GM12878 (cell line): ENCODE measurements at regions not wholly inside any gene's neighbourhood (a gene's known extent, or its start where the extent isn't known, plus 50 kb on each side); places are given as distances from the start of the nearest gene placed in this dataset.

ENCODE experiments used
- ATAC-seq: fragments of 200-7000 bp; cut with Tn5 transposase; 3 replicates; pipeline ENCODE4 v1.9.1; 2020; ENCODE audit warnings: mild to moderate bottlenecking, moderate library complexity
- BruUV-seq: library from RNA; stranded (reverse); fragments of 400-500 nt; replicated peaks from 2 replicates; lab custom pipeline; 2021; lab: Mats Ljungman, UMichigan
- CTCF ChIA-PET: fragments of 300-600 bp; sonication (Branson Sonifier 250); formaldehyde crosslinking; extraction: SDS; loops from one replicate; lab custom pipeline; 2021; ENCODE audit warnings: inconsistent platforms; lab: Yijun Ruan, JAX
- POLR2A ChIA-PET: fragments of 350-600 bp; formaldehyde crosslinking; extraction: SDS; loops from one replicate; lab custom pipeline; 2021; ENCODE audit warnings: inconsistent platforms; lab: Charles Lee
- RAD21 ChIA-PET: fragments of 300-600 bp; sonication (Branson Sonifier 250); formaldehyde crosslinking; loops from one replicate; lab custom pipeline; 2023; ENCODE audit warnings: antibody characterized with exemption; ENCODE audit not compliant: unreplicated experiment; lab: Charles Lee
- SMC1A ChIA-PET: fragments of 300-600 bp; sonication (Branson Sonifier 250); formaldehyde crosslinking; loops from one replicate; lab custom pipeline; 2023; ENCODE audit not compliant: unreplicated experiment, uncharacterized antibody; lab: Charles Lee
- DNase-seq: peaks from one replicate; pipeline ENCODE4 v3.0.0-alpha.2; 2011; ENCODE audit warnings: low read depth, low spot score
- FAIRE-seq: peaks from 3 replicates; lab custom pipeline; 2011; peaks lifted over from hg19 to GRCh38; lab: Jason Lieb, UNC
- H2AFZ ChIP-seq: 2 replicates; pipeline ENCODE4 v1.6.0; 2011; ENCODE audit warnings: low read depth, low read length, control low read depth; ENCODE audit not compliant: control insufficient read depth
- H3K27ac ChIP-seq: 2 replicates; pipeline ENCODE4 v1.5.1; 2011; ENCODE audit warnings: control low read depth; ENCODE audit not compliant: control insufficient read depth, insufficient read depth
- H3K27me3 ChIP-seq, 2 experiments: replicated peaks in 1 of 2; 2 replicates each; pipeline versions ENCODE4 v1.6.0 to v1.6.1; 2011; ENCODE audit warnings: low read length in 1 of 2; ENCODE audit not compliant: control insufficient read depth in 2 of 2, insufficient read depth in 2 of 2
- H3K36me3 ChIP-seq, 2 experiments: 2 replicates each; pipeline ENCODE4 v1.5.1; 2011; ENCODE audit warnings: low read length in 1 of 2; ENCODE audit not compliant: control insufficient read depth in 2 of 2, insufficient read depth in 2 of 2
- H3K4me1 ChIP-seq: 2 replicates; pipeline ENCODE4 v1.6.1; 2011; ENCODE audit warnings: mild to moderate bottlenecking, low read length, moderate library complexity, mixed read lengths; ENCODE audit not compliant: control insufficient read depth, insufficient read depth
- H3K4me2 ChIP-seq: 2 replicates; pipeline ENCODE4 v1.6.0; 2011; ENCODE audit warnings: control low read depth; ENCODE audit not compliant: control insufficient read depth, insufficient read depth
- H3K4me3 ChIP-seq: fragments of 200-600 bp; sonication (generic); 2 replicates; pipeline ENCODE4 v1.5.1; 2016
- H3K79me2 ChIP-seq: 2 replicates; pipeline ENCODE4 v1.6.0; 2011; ENCODE audit warnings: low read length; ENCODE audit not compliant: control insufficient read depth, insufficient read depth
- H3K9ac ChIP-seq: 2 replicates; pipeline ENCODE4 v1.8.0; 2011; ENCODE audit warnings: low read length, control low read depth, mixed read lengths; ENCODE audit not compliant: control insufficient read depth, insufficient read depth
- H3K9me3 ChIP-seq: replicated peaks from 3 replicates; pipeline ENCODE4 v1.5.1; 2011; ENCODE audit warnings: mild to moderate bottlenecking, low read length; ENCODE audit not compliant: control insufficient read depth, insufficient read depth
- H4K20me1 ChIP-seq: 2 replicates; pipeline ENCODE4 v1.6.0; 2011; ENCODE audit not compliant: control insufficient read depth, insufficient read depth
- SIX5 ChIP-seq: IDR thresholded peaks from 2 replicates; pipeline ENCODE4 v1.6.1; 2011; ENCODE audit warnings: mild to moderate bottlenecking, low read depth, low read length, moderate library complexity; ENCODE audit not compliant: severe bottlenecking
- STAT1 ChIP-seq: fragments of 450-650 bp; conservative IDR thresholded peaks from 2 replicates; pipeline ENCODE4 v1.6.1; 2014; ENCODE audit warnings: antibody characterized with exemption, mild to moderate bottlenecking
- TARDBP ChIP-seq: IDR thresholded peaks from 2 replicates; pipeline ENCODE4 v1.6.1; 2016; ENCODE audit warnings: borderline replicate concordance
- ZBED1 ChIP-seq: IDR thresholded peaks from 2 replicates; pipeline ENCODE4 v1.6.1; 2016; ENCODE audit warnings: borderline replicate concordance
- WGBS: methylation state at CpG from one replicate; pipeline ENCODE4 v1.1.6; 2016; ENCODE audit warnings: low lambda C conversion rate; ENCODE audit not compliant: insufficient replicate concordance, insufficient coverage; ENCODE audit errors: missing lambda C conversion rate; 5-methylcytosine and 5-hydroxymethylcytosine counted together
- in situ Hi-C: fragments of 300-500 bp; cut with MboI; formaldehyde crosslinking; loops from 9 replicates; pipeline ENCODE4 v1.14.3; 2018; ENCODE audit warnings: mixed read lengths
- intact Hi-C: fragments of 100-400 bp; cut with micrococcal nuclease; formaldehyde crosslinking; loops from one replicate; pipeline ENCODE4 v1.14.2; 2022; ENCODE audit not compliant: unreplicated experiment

- BruUV-seq = no TSS peak
- H3K4me1 ChIP-seq = no peaks in the 10 kb centered on the region
- no peaks in the 10 kb centered on the region for H3K36me3 ChIP-seq
- ChIA-PET POLR2A (no interaction called here), SMC1A (no interaction called here), RAD21 (no interaction called here), CTCF (no interaction called here)
- ATAC-seq (no peak), FAIRE-seq (no peak), DNase-seq (no peak)
- H3K79me2 ChIP-seq = no peaks in the 10 kb centered on the region
- H3K9me3 ChIP-seq = no peaks in the 10 kb centered on the region; the same call in 2 of the 3 replicates
- H4K20me1 ChIP-seq = no peaks in the 10 kb centered on the region
- no peaks in the 10 kb centered on the region for H3K27me3 ChIP-seq
- no peak overlapping the region for H3K27ac ChIP-seq
- no peak overlapping the region for H3K4me3 ChIP-seq
- intact Hi-C loops = no loop called here
- 28% methylated on average over 3 of the region's 3 CpGs for WGBS
- in situ Hi-C loops = no loop called here
- no peak overlapping the region for H2AFZ ChIP-seq
- no peak overlapping the region for H3K4me2 ChIP-seq
- H3K9ac ChIP-seq = no peak overlapping the region
- TF ChIP-seq TARDBP (no peak), STAT1 (no peak)
- TF ChIP-seq, all 136 proteins: peak for 0
Measured at GRCh38 chr22:47933891-47934290, 1171.4 kb downstream of the TBC1D22A start.

GRCh38 chr22:47933226-47933625 lies 1170.8 kb downstream of the TBC1D22A start:
- FAIRE-seq (no peak), DNase-seq (no peak), ATAC-seq (no peak)
- no peaks in the 10 kb centered on the region for H3K27me3 ChIP-seq
- in situ Hi-C loops (no loop called here), intact Hi-C loops (no loop called here)
- no peak overlapping the region for H3K4me3 ChIP-seq
- H3K9ac ChIP-seq = no peak overlapping the region
- SMC1A ChIA-PET = no interaction called here
- H3K9me3 ChIP-seq = no peaks in the 10 kb centered on the region; the same call in 2 of the 3 replicates
- POLR2A ChIA-PET = no interaction called here
- CTCF ChIA-PET = no interaction called here
- H3K4me2 ChIP-seq = no peak overlapping the region
- BruUV-seq = no TSS peak
- no peak for TF ChIP-seq SIX5
- TF ChIP-seq ZBED1 = no peak
- 19% methylated on average over 4 of the region's 4 CpGs for WGBS
- RAD21 ChIA-PET = no interaction called here
- H3K27ac ChIP-seq = no peak overlapping the region
- H4K20me1 ChIP-seq = no peaks in the 10 kb centered on the region
- H3K36me3 ChIP-seq = no peaks in the 10 kb centered on the region
- H3K79me2 ChIP-seq = no peaks in the 10 kb centered on the region
- no peak overlapping the region for H2AFZ ChIP-seq
- H3K4me1 ChIP-seq = peaks cover under 1% of the 10 kb centered on the region; the same call in 1 of the 2 replicates
